T-helper 1 cell treated with Interleukin-12 subunit alpha and Interleukin-12 subunit beta and Interleukin-4 antibody, amounts not matched to agents 30 μg/mL and 1 μg/mL, for 36 hours (primary cell): ENCODE measurements at regions not wholly inside any gene's neighbourhood (a gene's known extent, or its start where the extent isn't known, plus 50 kb on each side); places are given as distances from the start of the nearest gene placed in this dataset.

Source experiments
- H3K27ac Mint-ChIP-seq: one replicate; pipeline ENCODE4 v1.8.0; 2021; ENCODE audit warnings: mild to moderate bottlenecking, mixed read lengths
- H3K27me3 Mint-ChIP-seq: one replicate; pipeline ENCODE4 v1.8.0; 2021; ENCODE audit warnings: low read depth, mixed read lengths
- H3K36me3 Mint-ChIP-seq: one replicate; pipeline ENCODE4 v1.8.0; 2021; ENCODE audit warnings: low read depth, mixed read lengths
- H3K4me1 Mint-ChIP-seq: one replicate; pipeline ENCODE4 v1.8.0; 2021; ENCODE audit warnings: low read depth, mixed read lengths
- H3K4me3 Mint-ChIP-seq: one replicate; pipeline ENCODE4 v1.8.0; 2021; ENCODE audit warnings: mild to moderate bottlenecking, moderate library complexity, mixed read lengths
- H3K9me3 Mint-ChIP-seq: one replicate; pipeline ENCODE4 v1.8.0; 2021; ENCODE audit warnings: mixed read lengths

DNA sequence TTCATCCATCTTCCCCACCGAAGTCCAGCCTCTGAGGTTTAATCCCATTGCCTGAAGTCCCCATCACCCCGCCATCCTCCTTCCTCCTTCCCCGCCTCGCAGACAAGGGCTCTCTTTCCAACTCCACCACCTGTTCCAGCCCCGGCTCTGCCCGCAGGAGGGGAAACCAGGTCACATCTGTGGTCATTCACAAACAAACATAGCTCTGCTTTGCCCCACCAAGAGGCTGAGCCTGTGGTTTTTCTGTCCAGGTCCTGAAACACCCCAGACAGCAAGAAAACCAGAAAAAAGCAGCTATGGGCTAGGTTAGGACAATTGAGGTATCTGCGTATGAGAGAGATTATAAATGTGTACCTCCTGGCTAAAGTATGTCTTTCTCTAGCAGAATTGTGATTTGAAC lies 144.7 kb downstream of the GLI2 start:
- Mint-ChIP-seq H3K4me1 (no peaks in the 10 kb centered on the region), H3K27me3 (peaks cover 5% of the 10 kb centered on the region), H3K36me3 (no peaks in the 10 kb centered on the region), H3K4me3 (no peak overlapping the region), H3K27ac (no peak overlapping the region), H3K9me3 (no peaks in the 10 kb centered on the region)

DNA sequence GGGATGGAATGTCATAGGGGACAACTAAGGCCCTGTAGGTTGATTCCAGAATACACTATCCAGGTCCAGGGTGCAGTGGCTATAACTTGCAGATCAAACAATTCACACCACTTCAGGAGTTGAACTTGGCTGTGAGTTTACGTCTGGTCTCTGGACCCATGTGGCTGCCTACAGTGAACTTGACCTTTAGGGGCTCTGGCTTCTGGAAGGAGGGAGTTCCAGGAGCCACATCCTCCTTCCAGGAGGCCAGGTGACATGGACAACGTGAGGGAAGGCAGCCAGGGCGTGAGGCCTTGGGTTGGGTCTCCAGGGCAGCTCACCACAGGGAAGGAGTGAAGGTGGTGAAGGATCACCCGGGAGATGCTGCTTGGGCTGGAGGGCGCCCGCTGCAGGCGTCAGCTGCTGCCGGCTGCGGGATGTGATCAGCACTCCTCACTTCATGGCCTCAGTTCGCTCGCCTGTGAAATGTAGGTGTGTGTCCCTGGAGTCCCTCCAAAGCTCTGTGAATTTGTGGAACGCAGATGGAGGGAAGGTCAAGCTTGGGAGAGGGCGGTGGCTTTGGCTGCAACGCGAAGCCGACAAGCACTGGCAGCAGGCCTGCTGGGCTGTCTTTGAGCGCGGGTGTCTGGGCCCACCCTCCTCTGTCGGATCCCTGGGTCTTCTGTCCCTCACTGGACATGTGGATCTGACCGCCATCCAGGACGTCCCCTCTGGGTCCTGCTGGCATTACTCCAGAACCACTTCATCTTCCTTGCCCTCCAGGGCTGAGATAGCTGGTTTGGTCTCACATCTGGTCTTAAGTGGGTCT lies 146.5 kb downstream of the GLI2 start:
- Mint-ChIP-seq H3K27me3 (peaks cover 5% of the 10 kb centered on the region), H3K9me3 (no peaks in the 10 kb centered on the region), H3K36me3 (no peaks in the 10 kb centered on the region), H3K4me1 (no peaks in the 10 kb centered on the region), H3K4me3 (no peak overlapping the region), H3K27ac (no peak overlapping the region)

DNA sequence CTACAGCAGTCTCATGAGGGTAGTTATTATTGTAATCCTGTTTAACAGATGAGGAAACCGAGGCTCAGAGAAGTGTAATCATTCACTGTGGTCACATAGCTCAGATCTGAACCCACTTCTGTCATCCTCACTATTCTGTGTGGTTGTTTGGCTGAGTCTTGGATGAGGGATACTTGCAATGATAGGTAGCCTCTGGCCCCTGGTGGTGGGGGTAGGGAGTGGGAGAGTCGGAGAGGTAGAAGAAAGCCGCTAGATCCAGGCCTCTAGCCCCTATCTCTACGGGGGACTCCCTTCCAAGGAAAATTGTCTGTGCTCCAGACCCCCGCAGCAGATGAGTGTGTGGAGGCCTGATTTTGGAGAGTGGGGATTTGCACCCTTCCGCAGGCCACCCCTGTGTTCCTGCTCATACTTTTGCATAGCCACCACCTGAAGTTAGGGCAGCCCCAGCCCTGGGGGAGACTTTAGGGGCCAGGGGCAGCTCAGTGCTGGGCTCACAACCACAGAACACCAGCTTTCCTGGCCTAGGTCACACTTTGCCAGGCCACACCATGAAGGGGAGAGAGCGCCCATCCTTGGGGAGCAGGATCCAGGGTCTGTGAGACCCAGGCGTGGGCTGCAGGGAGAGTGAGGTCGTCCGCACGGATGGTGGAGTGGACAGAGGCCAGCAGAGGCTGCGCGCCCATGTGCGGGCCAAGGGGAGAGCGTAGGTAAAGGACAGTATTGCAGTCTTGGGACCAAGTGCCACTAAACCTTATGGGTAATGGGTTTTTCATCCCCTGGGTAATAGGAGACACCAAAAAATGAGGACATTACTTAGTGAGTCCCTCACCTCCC lies 148.2 kb downstream of the GLI2 start:
- H3K27me3 Mint-ChIP-seq: peaks cover 5% of the 10 kb centered on the region

DNA sequence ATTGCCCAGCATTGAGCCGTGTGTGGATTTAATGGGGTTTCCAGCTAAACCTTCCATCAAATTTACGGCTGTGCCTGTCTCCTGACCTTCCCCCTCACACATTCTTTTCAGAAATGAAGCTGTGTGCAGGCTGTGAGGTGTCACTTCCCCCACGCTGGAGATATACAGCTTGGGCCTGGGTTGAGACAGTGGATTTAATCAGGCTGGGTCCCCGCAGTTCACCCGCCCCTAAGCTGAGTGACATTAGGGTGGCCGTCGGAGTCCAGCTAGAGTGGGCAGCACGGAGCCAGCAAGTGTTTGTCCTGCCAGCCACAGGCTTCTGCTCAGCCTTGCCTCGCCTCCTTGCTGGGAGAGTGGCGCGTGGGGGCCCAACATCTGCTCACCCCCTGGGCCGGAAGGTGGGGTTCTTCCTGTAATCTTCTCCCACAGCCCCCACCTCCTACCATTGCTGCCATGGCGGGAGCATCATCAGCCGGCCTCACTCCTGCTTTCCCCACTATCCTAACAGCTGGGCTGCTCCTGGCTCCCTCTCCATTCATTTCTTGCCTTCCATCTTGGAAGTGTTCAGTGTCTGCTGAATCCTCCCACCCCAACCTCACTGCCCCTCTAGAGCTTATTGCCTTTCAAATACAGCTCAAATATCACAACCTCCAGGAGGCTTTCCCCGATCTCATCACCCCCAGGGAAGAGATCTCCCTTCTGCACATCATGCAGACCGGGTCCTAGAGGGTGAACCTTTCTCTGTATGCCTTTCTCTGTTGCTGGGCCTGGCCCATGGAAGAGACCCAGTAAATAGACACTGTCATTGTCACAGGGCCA lies 149.0 kb downstream of the GLI2 start:
- peaks cover 5% of the 10 kb centered on the region for H3K27me3 Mint-ChIP-seq
- H3K4me3 Mint-ChIP-seq: no peak overlapping the region
- no peak overlapping the region for H3K27ac Mint-ChIP-seq
- H3K36me3 Mint-ChIP-seq: no peaks in the 10 kb centered on the region
- H3K9me3 Mint-ChIP-seq: no peaks in the 10 kb centered on the region
- H3K4me1 Mint-ChIP-seq: no peaks in the 10 kb centered on the region

More for the DNA sequence above, 148.2 kb downstream of the GLI2 start:
- Mint-ChIP-seq H3K36me3 (no peaks in the 10 kb centered on the region), H3K9me3 (no peaks in the 10 kb centered on the region), H3K4me1 (no peaks in the 10 kb centered on the region), H3K27ac (peak overlapping the region; percentile 36), H3K4me3 (no peak overlapping the region)

DNA sequence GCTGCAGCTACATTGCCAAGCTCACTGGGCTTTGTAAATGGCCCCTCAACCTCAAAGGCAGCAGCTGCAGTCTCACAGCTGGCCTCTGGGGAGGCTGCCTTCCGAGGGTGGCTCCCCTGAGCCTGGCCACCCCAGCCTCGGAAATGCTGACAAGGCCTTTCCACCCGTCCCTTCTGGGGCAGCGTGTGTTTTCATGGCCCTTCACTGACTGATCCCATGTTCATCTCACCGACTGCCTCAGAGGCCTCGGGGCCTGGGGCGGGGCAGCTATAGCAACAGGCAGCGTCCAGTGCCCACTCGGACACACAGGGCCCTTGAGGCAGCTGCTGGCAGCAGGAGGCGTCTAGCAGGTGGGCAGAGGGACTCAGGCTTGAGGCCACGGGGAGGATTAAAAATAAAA lies 149.7 kb downstream of the GLI2 start:
- no peaks in the 10 kb centered on the region for H3K36me3 Mint-ChIP-seq
- no peaks in the 10 kb centered on the region for H3K4me1 Mint-ChIP-seq
- no peaks in the 10 kb centered on the region for H3K9me3 Mint-ChIP-seq
- H3K27ac Mint-ChIP-seq: no peak overlapping the region
- H3K4me3 Mint-ChIP-seq: no peak overlapping the region
- peaks cover 5% of the 10 kb centered on the region for H3K27me3 Mint-ChIP-seq

DNA sequence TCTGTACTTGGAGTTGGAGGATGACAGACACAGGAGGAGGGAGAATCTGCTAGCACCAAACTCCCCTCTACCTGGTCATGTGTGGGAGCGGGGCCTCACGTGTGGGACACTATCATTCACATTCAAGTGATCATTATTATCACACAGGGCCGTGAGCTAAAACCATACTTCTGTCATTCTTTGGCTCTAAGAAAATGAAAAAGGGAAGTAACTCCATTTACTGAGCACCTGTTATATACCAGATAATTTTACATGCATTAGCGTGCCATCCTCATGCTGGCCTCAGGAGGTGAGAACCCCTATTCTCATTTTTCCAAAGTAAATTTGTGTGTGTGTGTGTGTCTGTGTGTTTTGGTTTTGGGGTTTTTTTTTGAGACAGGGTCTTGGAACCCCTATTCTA lies 150.1 kb downstream of the GLI2 start:
- Mint-ChIP-seq H3K27me3 (peaks cover under 1% of the 10 kb centered on the region), H3K4me3 (no peak overlapping the region), H3K27ac (no peak overlapping the region), H3K4me1 (no peaks in the 10 kb centered on the region), H3K9me3 (no peaks in the 10 kb centered on the region), H3K36me3 (no peaks in the 10 kb centered on the region)

DNA sequence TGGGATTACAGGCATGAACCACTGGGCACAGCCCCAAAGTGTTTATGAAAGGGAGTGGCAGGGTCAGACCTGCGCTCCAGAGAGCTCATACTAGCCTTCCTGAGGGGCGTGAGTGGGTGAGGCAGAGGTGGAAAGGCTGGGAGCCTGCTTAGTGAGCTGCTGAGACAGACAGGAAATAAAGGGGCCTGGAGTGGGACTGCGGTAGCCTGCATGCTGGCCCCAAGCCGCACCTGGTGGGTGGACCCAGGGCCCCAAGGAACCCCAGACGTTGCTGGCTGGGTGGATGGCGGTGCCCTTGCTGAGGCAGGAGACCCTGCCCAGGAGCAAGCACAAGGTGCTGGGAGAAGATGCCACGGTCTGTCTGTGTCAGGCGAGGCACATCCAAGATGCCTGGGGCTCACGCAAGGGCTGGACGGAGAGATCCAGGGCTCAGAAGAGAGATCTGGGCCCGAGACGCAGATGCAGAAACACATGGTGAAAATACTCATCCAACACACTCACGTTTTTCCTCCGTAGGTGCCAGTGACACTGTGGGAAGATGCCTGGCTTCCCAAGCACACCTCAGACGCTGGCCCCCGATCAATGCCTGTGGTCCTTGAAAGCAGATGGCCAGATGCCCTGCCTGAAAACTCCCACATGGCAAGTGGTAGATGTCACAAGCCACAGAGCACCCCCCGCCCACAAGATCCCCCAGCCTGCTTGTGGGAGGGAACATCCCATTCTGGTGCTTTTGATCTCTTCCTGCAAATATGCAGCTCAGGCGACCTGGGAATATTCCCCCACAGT lies 151.1 kb downstream of the GLI2 start:
- H3K27ac Mint-ChIP-seq: no peak overlapping the region
- H3K4me1 Mint-ChIP-seq: no peaks in the 10 kb centered on the region
- no peaks in the 10 kb centered on the region for H3K9me3 Mint-ChIP-seq
- H3K4me3 Mint-ChIP-seq: no peak overlapping the region
- H3K27me3 Mint-ChIP-seq: no peaks in the 10 kb centered on the region
- no peaks in the 10 kb centered on the region for H3K36me3 Mint-ChIP-seq

DNA sequence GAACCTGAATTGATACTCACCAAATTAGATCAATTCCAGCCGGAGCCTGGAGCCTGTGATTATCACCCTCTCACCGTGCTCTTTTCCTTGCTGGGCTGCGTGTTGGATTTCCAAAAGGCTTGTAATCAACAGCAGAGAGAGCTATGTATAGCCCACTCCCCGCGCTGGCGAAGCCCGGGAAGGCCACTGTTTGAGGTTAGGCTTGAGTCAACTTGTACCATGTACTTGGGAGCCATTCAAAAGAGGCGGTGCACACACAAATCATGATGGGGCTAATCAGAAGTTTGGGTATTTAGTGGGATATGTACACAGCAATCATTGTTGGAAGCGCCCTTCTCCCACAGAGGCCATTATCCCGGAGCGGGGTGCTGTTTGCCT lies 151.6 kb downstream of the GLI2 start:
- Mint-ChIP-seq H3K27ac (no peak overlapping the region), H3K36me3 (no peaks in the 10 kb centered on the region), H3K4me1 (no peaks in the 10 kb centered on the region), H3K4me3 (no peak overlapping the region), H3K9me3 (no peaks in the 10 kb centered on the region), H3K27me3 (no peaks in the 10 kb centered on the region)

DNA sequence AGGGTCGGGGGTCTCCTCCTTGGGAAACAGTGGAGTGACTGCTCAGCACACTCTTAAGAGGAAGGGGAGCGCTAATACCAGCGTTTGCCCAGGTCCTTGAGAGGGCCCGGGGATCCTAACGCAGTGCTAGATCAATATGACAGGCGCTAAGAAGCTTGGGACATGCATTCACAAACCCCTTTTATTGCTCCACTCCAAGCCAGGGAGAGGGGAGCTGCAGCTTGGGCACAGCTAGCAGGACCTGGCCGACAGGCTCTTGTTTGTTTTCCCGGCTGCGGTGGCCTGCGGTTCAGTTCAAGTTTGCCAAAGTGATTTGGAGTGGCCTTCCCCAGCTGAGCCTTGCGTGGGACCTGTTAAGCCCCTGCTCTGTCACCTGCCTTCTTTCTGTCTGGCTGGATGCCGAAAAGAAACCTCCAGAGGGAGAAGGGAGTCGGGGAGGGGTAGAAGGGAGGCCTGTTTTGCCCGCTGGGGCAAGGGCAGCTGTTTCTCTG lies 152.1 kb downstream of the GLI2 start:
- no peaks in the 10 kb centered on the region for H3K27me3 Mint-ChIP-seq
- no peaks in the 10 kb centered on the region for H3K36me3 Mint-ChIP-seq
- H3K4me3 Mint-ChIP-seq: no peak overlapping the region
- no peaks in the 10 kb centered on the region for H3K4me1 Mint-ChIP-seq
- H3K9me3 Mint-ChIP-seq: no peaks in the 10 kb centered on the region
- no peak overlapping the region for H3K27ac Mint-ChIP-seq

DNA sequence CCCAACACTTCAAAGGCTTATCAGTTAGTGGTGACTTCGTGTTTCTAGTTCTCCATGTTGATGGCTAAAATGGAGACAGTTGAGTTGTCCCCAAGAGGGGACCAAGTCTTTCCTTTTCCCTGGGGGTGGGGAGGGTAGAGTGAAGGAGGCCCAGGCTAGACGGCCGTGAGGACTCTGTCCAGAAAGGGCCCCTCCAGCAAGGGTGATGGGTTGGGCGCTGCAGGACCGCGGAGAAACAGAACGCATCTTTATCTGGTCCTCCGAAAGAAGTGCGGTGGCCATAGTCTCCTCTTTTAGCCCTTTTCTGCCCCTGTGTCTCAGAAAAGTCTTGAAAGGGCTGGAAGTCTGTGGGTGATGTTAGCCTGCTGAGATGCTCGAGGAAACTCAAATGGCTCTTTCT lies 153.2 kb downstream of the GLI2 start:
- Mint-ChIP-seq H3K36me3 (no peaks in the 10 kb centered on the region), H3K27me3 (no peaks in the 10 kb centered on the region), H3K27ac (no peak overlapping the region), H3K4me1 (no peaks in the 10 kb centered on the region), H3K4me3 (no peak overlapping the region), H3K9me3 (no peaks in the 10 kb centered on the region)

DNA sequence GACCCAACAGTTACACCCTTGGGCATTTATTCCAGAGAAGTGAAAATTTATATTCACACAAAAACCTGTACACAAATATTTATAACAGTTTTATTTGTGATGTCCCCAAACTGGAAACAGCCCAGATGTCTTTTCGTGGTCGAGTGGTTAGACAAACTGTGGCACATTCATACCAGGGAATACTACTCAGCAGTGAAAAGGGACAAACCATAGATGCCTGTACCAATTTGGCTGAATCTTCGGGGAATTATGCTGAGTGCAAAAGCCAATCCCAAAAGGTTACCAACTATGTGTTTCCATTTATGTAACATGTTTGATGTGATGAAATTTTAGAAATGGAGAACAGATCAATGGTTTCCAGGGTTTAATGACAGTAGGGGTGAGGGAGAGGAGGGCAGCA lies 154.3 kb downstream of the GLI2 start:
- Mint-ChIP-seq H3K27me3 (no peaks in the 10 kb centered on the region), H3K4me1 (no peaks in the 10 kb centered on the region), H3K4me3 (no peak overlapping the region), H3K36me3 (no peaks in the 10 kb centered on the region), H3K27ac (no peak overlapping the region), H3K9me3 (no peaks in the 10 kb centered on the region)

DNA sequence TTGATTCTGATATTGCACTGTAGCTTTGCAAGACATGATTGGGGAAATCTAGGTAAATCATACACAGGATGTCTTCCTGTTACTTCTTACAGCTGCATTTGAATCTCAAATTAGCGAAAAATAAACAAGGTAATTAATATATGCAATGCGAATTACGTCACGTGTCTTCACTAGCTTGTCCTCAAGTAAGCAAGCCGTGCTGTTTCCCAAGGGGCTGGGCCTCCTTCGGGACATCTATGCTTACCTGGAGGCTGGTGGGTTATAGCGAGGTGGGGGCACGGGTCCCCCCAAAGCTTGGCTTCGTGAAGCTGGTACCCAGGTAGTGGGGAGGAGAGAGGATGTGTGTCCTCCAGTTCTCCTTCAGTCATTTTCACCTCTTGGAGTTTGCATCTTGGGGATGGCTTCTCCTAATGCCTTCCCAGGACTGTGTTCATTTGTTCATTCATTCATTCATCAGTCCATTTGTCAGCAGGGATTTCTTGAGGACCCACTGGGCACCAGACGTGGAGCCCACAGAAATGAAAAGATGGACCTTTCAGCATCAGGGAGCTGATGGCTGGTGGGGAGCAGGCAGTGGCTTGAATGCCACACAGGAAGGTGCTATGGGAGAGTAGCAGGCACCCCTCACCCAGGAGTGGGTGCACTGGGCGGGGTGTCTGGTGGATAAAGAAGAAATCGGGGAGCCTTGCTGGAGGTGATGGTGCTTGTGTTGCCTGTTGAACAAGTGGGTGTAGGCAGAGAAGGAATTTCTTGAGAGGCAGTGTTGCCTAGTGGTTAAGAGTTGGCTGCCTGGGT lies 155.1 kb downstream of the GLI2 start:
- Mint-ChIP-seq H3K27ac (no peak overlapping the region), H3K36me3 (no peaks in the 10 kb centered on the region), H3K4me1 (no peaks in the 10 kb centered on the region), H3K4me3 (no peak overlapping the region), H3K9me3 (no peaks in the 10 kb centered on the region), H3K27me3 (no peaks in the 10 kb centered on the region)

DNA sequence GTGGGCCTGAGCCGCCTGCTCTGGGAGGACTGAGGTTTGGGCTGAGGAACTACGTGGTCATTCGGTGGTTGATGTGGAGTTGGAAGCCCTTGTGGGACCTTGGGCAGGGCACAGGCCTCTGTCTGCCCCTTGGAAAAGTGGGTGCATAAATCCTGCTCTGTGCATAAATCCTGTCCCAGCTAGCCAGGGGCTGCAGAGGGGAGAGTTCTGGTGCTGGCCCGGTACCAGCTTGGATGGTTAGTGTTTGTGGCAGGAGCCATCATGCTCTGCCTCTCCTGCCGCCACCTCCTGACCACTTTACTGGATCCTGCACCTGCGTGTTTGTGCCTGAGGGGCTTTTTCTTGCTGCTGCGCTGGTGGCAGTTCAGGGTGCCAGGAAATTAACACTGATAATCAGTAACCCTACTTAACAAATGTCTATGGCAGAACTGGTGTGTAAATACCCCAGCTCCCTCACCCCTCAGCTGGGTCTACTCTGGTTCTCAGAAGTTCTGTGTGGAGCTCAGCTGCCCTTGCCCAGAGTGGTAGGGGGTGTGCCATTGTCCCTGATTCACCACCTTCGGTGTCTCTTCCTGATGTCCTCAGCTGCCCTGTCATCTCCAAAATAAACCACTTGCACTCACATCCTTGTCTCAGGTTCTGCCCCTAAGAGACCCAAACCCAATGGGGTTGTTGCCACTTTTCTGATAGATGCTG lies 156.8 kb downstream of the GLI2 start:
- Mint-ChIP-seq H3K9me3 (no peaks in the 10 kb centered on the region), H3K36me3 (no peaks in the 10 kb centered on the region), H3K4me1 (no peaks in the 10 kb centered on the region), H3K27ac (no peak overlapping the region), H3K4me3 (no peak overlapping the region), H3K27me3 (no peaks in the 10 kb centered on the region)
